Prostate gland (tissue), 2 donors: ENCODE measurements at regions not wholly inside any gene's neighbourhood (a gene's known extent, or its start where the extent isn't known, plus 50 kb on each side); places are given as distances from the start of the nearest gene placed in this dataset.

Source experiments
- POLR2AphosphoS5 ChIP-seq: sonication (generic); formaldehyde crosslinking; IDR thresholded peaks from one replicate; pipeline ENCODE4 v1.6.1; 2017; ENCODE audit warnings: antibody characterized with exemption
- TF ChIP-seq, protein P1 (sequence below), 4 experiments: fragments of 200-600 bp in 2 of 4; fragments of 450-650 bp in 2 of 4; sonication (generic) in 2 of 4; IDR thresholded peaks; 1 replicate in 3 of 4; 2 replicates in 1 of 4; pipeline ENCODE4 v1.5.1; 2016 to 2019; ENCODE audit warnings: antibody characterized with exemption in 4 of 4, mild to moderate bottlenecking in 2 of 4, moderate library complexity in 2 of 4

DNA sequence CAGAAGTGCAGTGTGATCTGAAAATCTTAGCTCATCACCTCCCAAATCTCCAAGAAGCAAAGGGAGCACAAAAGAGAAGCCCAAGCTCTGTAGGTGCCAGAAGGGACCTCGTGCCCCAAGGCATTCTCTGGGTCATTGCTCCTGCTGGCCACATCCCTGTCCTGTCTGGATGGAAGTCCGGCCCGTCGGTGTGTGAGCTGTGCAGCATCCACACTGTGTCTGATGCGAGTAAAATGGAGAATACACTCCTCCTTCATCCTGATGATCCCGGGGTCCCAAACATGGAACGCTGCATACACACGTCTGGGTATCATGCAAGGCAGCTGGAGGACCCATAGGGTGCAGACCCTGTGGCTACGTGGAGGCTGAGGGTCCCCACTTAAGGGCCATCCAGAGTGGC is 851.4 kb downstream of the GALR1 start:
- TF ChIP-seq, protein P1, sequence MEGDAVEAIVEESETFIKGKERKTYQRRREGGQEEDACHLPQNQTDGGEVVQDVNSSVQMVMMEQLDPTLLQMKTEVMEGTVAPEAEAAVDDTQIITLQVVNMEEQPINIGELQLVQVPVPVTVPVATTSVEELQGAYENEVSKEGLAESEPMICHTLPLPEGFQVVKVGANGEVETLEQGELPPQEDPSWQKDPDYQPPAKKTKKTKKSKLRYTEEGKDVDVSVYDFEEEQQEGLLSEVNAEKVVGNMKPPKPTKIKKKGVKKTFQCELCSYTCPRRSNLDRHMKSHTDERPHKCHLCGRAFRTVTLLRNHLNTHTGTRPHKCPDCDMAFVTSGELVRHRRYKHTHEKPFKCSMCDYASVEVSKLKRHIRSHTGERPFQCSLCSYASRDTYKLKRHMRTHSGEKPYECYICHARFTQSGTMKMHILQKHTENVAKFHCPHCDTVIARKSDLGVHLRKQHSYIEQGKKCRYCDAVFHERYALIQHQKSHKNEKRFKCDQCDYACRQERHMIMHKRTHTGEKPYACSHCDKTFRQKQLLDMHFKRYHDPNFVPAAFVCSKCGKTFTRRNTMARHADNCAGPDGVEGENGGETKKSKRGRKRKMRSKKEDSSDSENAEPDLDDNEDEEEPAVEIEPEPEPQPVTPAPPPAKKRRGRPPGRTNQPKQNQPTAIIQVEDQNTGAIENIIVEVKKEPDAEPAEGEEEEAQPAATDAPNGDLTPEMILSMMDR (IDR thresholded peaks at IDR 0.05), result no peak
- TF ChIP-seq POLR2AphosphoS5, result no peak
